ENCODE measurements at regions not wholly inside any gene's neighbourhood (a gene's known extent, or its start where the extent isn't known, plus 50 kb on each side); places are given as distances from the start of the nearest gene placed in this dataset.
"Not testable (repeated sequence)": the region's sequence is repeated elsewhere in the genome, so short reads cannot be mapped to it uniquely, and the experiment has no call there.

DNA sequence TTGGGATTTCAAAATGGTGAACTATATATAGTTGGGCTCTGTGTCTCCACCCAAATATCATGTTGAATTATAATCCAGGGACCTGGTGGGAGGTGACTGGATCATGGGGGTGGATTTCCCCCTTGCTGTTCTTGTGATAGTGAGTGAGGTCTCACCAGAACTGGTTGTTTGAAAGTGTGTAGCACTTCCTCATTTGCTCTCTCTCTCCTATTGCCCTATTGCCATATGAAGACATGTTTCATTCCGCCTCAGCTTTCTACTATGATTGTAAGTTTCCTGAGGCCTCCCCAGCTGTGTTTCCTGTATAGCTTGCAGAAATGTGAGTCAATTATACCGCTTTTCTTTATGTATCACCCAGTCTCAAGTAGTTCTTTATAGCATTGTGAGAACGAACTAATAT, 545.6 kb downstream of the TRAM1L1 start:
- CTCF ChIA-PET, result no interaction called here
- DNase-seq, result no peak
- TF ChIP-seq, protein P1, sequence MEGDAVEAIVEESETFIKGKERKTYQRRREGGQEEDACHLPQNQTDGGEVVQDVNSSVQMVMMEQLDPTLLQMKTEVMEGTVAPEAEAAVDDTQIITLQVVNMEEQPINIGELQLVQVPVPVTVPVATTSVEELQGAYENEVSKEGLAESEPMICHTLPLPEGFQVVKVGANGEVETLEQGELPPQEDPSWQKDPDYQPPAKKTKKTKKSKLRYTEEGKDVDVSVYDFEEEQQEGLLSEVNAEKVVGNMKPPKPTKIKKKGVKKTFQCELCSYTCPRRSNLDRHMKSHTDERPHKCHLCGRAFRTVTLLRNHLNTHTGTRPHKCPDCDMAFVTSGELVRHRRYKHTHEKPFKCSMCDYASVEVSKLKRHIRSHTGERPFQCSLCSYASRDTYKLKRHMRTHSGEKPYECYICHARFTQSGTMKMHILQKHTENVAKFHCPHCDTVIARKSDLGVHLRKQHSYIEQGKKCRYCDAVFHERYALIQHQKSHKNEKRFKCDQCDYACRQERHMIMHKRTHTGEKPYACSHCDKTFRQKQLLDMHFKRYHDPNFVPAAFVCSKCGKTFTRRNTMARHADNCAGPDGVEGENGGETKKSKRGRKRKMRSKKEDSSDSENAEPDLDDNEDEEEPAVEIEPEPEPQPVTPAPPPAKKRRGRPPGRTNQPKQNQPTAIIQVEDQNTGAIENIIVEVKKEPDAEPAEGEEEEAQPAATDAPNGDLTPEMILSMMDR (IDR thresholded peaks at IDR 0.05; ENCODE audit: unreplicated experiment), result no peak
- Mint-ChIP-seq H3K36me3 (ENCODE audit: insufficient read depth, unreplicated experiment) (no peaks in the 10 kb centered on the region), H3K9me3 (ENCODE audit: low read depth, unreplicated experiment) (no peaks in the 10 kb centered on the region), H3K4me1 (ENCODE audit: low read depth, unreplicated experiment) (no peaks in the 10 kb centered on the region), H3K27ac (ENCODE audit: unreplicated experiment) (no peak overlapping the region), H3K4me3 (ENCODE audit: low read depth, unreplicated experiment) (no peak overlapping the region), H3K27me3 (ENCODE audit: unreplicated experiment) (no peaks in the 10 kb centered on the region)
- intact Hi-C loops (cut with micrococcal nuclease; ENCODE audit: unreplicated experiment), result no loop called here
- no TSS peak for BruUV-seq (replicated peaks)

- CTCF ChIA-PET, result no interaction called here
- H3K27ac Mint-ChIP-seq (ENCODE audit: unreplicated experiment), result no peak overlapping the region
- TF ChIP-seq, protein P1 (IDR thresholded peaks at IDR 0.05; ENCODE audit: unreplicated experiment), result no peak
- BruUV-seq (replicated peaks), result no TSS peak
- no peaks in the 10 kb centered on the region for H3K27me3 Mint-ChIP-seq (ENCODE audit: unreplicated experiment)
- no peak for DNase-seq
- H3K4me1 Mint-ChIP-seq (ENCODE audit: low read depth, unreplicated experiment), result no peaks in the 10 kb centered on the region
- H3K4me3 Mint-ChIP-seq (ENCODE audit: low read depth, unreplicated experiment), result no peak overlapping the region
- no peaks in the 10 kb centered on the region for H3K36me3 Mint-ChIP-seq (ENCODE audit: insufficient read depth, unreplicated experiment)
- intact Hi-C loops (cut with micrococcal nuclease; ENCODE audit: unreplicated experiment), result no loop called here
- no peaks in the 10 kb centered on the region for H3K9me3 Mint-ChIP-seq (ENCODE audit: low read depth, unreplicated experiment)
Measured at GRCh38 chr4:116537828-116538227, 547.5 kb downstream of the TRAM1L1 start.

GRCh38 chr4:116536024-116536423, 549.4 kb downstream of the TRAM1L1 start:
- DNase-seq; H3K27ac Mint-ChIP-seq (ENCODE audit: unreplicated experiment); H3K4me1 Mint-ChIP-seq (ENCODE audit: low read depth, unreplicated experiment); CTCF ChIA-PET; H3K27me3 Mint-ChIP-seq (ENCODE audit: unreplicated experiment); BruUV-seq (replicated peaks); H3K4me3 Mint-ChIP-seq (ENCODE audit: low read depth, unreplicated experiment); intact Hi-C loops (cut with micrococcal nuclease; ENCODE audit: unreplicated experiment); H3K9me3 Mint-ChIP-seq (ENCODE audit: low read depth, unreplicated experiment); H3K36me3 Mint-ChIP-seq (ENCODE audit: insufficient read depth, unreplicated experiment): not testable (repeated sequence)

GRCh38 chr4:116531870-116532269, 553.5 kb downstream of the TRAM1L1 start:
- TF ChIP-seq, protein P1 (IDR thresholded peaks at IDR 0.05; ENCODE audit: unreplicated experiment), result no peak
- DNase-seq, result no peak
- H3K4me1 Mint-ChIP-seq (ENCODE audit: low read depth, unreplicated experiment), result no peaks in the 10 kb centered on the region
- intact Hi-C loops (cut with micrococcal nuclease; ENCODE audit: unreplicated experiment), result no loop called here
- CTCF ChIA-PET, result no interaction called here
- H3K9me3 Mint-ChIP-seq (ENCODE audit: low read depth, unreplicated experiment), result no peaks in the 10 kb centered on the region
- H3K27me3 Mint-ChIP-seq (ENCODE audit: unreplicated experiment), result no peaks in the 10 kb centered on the region
- no peak overlapping the region for H3K27ac Mint-ChIP-seq (ENCODE audit: unreplicated experiment)
- no peaks in the 10 kb centered on the region for H3K36me3 Mint-ChIP-seq (ENCODE audit: insufficient read depth, unreplicated experiment)
- no peak overlapping the region for H3K4me3 Mint-ChIP-seq (ENCODE audit: low read depth, unreplicated experiment)
- BruUV-seq (replicated peaks), result no TSS peak

DNA sequence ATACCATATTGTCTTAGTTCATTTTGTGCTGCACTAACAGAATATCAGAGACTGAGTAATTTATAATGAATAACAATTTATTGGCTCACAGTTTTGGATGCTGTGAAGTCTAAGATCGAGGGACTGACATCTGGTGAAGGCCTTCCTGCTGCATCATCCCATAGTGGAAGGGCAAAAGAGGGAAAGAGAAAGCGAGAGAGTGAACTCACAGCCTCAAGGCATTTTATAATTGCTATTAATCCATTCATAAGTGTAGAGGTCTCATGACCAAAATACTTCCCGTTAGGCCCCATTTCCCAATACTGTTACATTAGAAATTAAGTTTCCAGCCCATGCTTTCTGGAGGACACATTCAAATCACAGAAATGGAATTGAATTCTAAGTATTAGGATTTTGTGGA, 554.4 kb downstream of the TRAM1L1 start:
- BruUV-seq (replicated peaks), result no TSS peak
- H3K36me3 Mint-ChIP-seq (ENCODE audit: insufficient read depth, unreplicated experiment), result no peaks in the 10 kb centered on the region
- H3K4me3 Mint-ChIP-seq (ENCODE audit: low read depth, unreplicated experiment), result no peak overlapping the region
- H3K27ac Mint-ChIP-seq (ENCODE audit: unreplicated experiment), result no peak overlapping the region
- TF ChIP-seq, protein P1 (IDR thresholded peaks at IDR 0.05; ENCODE audit: unreplicated experiment), result no peak
- intact Hi-C loops (cut with micrococcal nuclease; ENCODE audit: unreplicated experiment), result no loop called here
- no peaks in the 10 kb centered on the region for H3K27me3 Mint-ChIP-seq (ENCODE audit: unreplicated experiment)
- H3K9me3 Mint-ChIP-seq (ENCODE audit: low read depth, unreplicated experiment), result no peaks in the 10 kb centered on the region
- CTCF ChIA-PET, result no interaction called here
- H3K4me1 Mint-ChIP-seq (ENCODE audit: low read depth, unreplicated experiment), result no peaks in the 10 kb centered on the region
- no peak for DNase-seq
